OCI-LY7 (cell line): ENCODE measurements at regions not wholly inside any gene's neighbourhood (a gene's known extent, or its start where the extent isn't known, plus 50 kb on each side); places are given as distances from the start of the nearest gene placed in this dataset.

Source experiments
- BruUV-seq: library from RNA; stranded (reverse); fragments of 400-500 nt; replicated peaks from 2 replicates; lab custom pipeline; 2021; lab: Mats Ljungman, UMichigan
- CTCF ChIA-PET: fragments of 300-600 bp; sonication (Branson Sonifier 250); formaldehyde crosslinking; loops from one replicate; lab custom pipeline; 2022; ENCODE audit warnings: antibody characterized with exemption; ENCODE audit not compliant: unreplicated experiment; lab: Charles Lee
- POLR2A ChIA-PET: fragments of 300-600 bp; sonication (Branson Sonifier 250); formaldehyde crosslinking; loops from one replicate; lab custom pipeline; 2022; ENCODE audit warnings: antibody characterized with exemption; lab: Charles Lee
- DNase-seq: peaks from one replicate; pipeline ENCODE4 v3.0.0-alpha.2; 2015; ENCODE audit warnings: low spot score
- H2AFZ ChIP-seq: fragments of 200-600 bp; sonication (generic), shearing (Covaris generic); 2 replicates; pipeline ENCODE4 v1.6.1; 2014; ENCODE audit warnings: mild to moderate bottlenecking, antibody characterized with exemption, low read length, moderate library complexity
- H3K27ac ChIP-seq: fragments of 200-600 bp; sonication (generic); 2 replicates; pipeline ENCODE4 v1.5.1; 2014; ENCODE audit warnings: mixed run types, low read depth, mild to moderate bottlenecking, moderate library complexity, low read length, inconsistent platforms; ENCODE audit not compliant: poor library complexity, severe bottlenecking
- H3K36me3 ChIP-seq: fragments of 200-600 bp; sonication (generic); 2 replicates; pipeline ENCODE4 v1.6.1; 2014; ENCODE audit warnings: mild to moderate bottlenecking, antibody characterized with exemption, low read length, moderate library complexity, mixed read lengths; ENCODE audit not compliant: insufficient read depth
- H3K4me1 ChIP-seq: fragments of 200-600 bp; sonication (generic); 2 replicates; pipeline ENCODE4 v1.5.1; 2014; ENCODE audit warnings: mild to moderate bottlenecking, low read length; ENCODE audit not compliant: insufficient read depth, poor library complexity, severe bottlenecking
- H3K4me2 ChIP-seq: fragments of 200-600 bp; sonication (generic); 2 replicates; pipeline ENCODE4 v1.6.1; 2014; ENCODE audit warnings: mild to moderate bottlenecking, low read length
- H3K4me3 ChIP-seq: fragments of 200-600 bp; sonication (generic); 2 replicates; pipeline ENCODE4 v1.5.1; 2014; ENCODE audit warnings: mild to moderate bottlenecking, low read depth, low read length; ENCODE audit not compliant: poor library complexity, severe bottlenecking
- H3K79me2 ChIP-seq: fragments of 200-600 bp; sonication (generic); 2 replicates; pipeline ENCODE4 v1.6.1; 2016; ENCODE audit warnings: low read depth, mild to moderate bottlenecking, low read length, moderate library complexity, mixed read lengths; ENCODE audit not compliant: insufficient read depth
- H3K9me2 ChIP-seq: fragments of 200-600 bp; sonication (generic); 2 replicates; pipeline ENCODE4 v1.6.1; 2016; ENCODE audit warnings: mild to moderate bottlenecking, low read length, mixed read lengths; ENCODE audit not compliant: insufficient read depth
- H3K9me3 ChIP-seq: fragments of 200-600 bp; sonication (generic); 2 replicates; pipeline ENCODE4 v1.6.1; 2014; ENCODE audit warnings: mild to moderate bottlenecking, mixed run types, low read length, mixed read lengths
- H4K20me1 ChIP-seq: fragments of 200-600 bp; sonication (generic); 2 replicates; pipeline ENCODE4 v1.6.1; 2014; ENCODE audit warnings: mild to moderate bottlenecking, antibody characterized with exemption, low read length, moderate library complexity, mixed read lengths; ENCODE audit not compliant: insufficient read depth
- EZH2phosphoT487 ChIP-seq: fragments of 200-600 bp; sonication (generic); IDR thresholded peaks from 2 replicates; pipeline ENCODE4 v1.6.1; 2018; ENCODE audit warnings: low read depth, borderline replicate concordance, mild to moderate bottlenecking, mixed run types, antibody characterized with exemption, low read length, moderate library complexity, mixed read lengths
- intact Hi-C: fragments of 100-400 bp; cut with micrococcal nuclease; formaldehyde crosslinking; loops from one replicate; pipeline ENCODE4 v1.10.0; 2022; ENCODE audit not compliant: unreplicated experiment
- TF ChIP-seq, protein P1 (sequence below): fragments of 200-600 bp; sonication (generic); conservative IDR thresholded peaks from 2 replicates; pipeline ENCODE4 v1.5.1; 2014; ENCODE audit warnings: mild to moderate bottlenecking, antibody characterized with exemption, low read length, moderate library complexity, mixed read lengths

DNA sequence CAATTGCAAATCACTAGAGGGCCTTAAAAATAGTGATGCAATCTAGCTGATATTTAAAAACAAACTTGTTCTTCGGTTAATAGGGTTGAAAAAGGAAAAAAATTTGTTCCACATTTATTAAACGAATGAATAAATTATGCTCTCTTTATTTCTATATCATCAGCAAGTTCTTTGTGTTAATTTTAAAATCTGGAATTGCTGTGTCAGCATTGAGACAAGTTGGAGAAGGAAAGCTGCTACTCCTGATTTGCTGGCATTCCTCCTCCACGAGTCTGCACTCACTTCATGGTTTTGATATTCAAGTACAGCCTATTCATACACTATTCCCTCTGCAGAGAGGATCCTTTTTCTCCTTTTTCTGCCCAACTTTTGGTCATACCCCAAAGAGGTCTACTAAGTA, 117.6 kb downstream of the MRPL39 start:
- H3K79me2 ChIP-seq, result no peaks in the 10 kb centered on the region

DNA sequence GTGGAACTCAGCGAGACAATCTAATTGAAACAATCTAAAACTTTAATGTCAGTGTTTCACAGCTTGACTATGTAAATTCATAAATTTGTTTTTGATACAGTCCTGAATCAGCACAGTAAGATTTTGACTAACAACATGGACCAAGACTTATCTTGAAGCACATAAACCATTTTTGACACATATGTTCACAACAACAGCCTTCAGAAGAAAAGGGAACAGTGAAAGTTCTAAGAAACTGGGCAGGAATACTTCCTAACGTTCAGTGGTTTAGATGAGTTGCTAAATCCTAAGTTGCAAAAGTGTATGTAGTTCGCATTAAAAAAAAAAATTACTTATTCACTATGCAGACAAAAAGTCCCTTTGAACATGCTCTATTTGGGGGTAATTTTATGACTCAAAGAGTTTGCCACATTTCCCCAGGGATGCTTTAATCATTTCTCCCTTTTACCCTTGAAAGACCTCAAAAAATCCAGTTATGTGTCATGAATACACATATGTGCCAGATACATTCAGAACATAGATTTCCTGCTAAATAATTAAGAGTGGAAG, 120.2 kb downstream of the MRPL39 start:
- H3K4me1 ChIP-seq, result no peaks in the 10 kb centered on the region
- ChIA-PET POLR2A (interaction anchor here (0.6 to 0.7 kb wide), 3 partner anchors 72 to 358 kb away, joined by 3 read pairs; no protein-coding TSS in a partner anchor), CTCF (no interaction called here)
- H2AFZ ChIP-seq, result no peak overlapping the region
- no peak overlapping the region for H3K27ac ChIP-seq
- H3K79me2 ChIP-seq, result no peaks in the 10 kb centered on the region
- no peak overlapping the region for H3K4me3 ChIP-seq
- H3K9me2 ChIP-seq, result no peaks in the 10 kb centered on the region
- no peaks in the 10 kb centered on the region for H3K36me3 ChIP-seq
- no peak overlapping the region for H3K4me2 ChIP-seq
- H4K20me1 ChIP-seq, result no peaks in the 10 kb centered on the region
- H3K9me3 ChIP-seq, result 0 out of 2 replicates have a peak, but pooled peaks cover 10% of the 10 kb centered on the region
- no TSS peak for BruUV-seq
- no peak for DNase-seq
- TF ChIP-seq, protein P1, sequence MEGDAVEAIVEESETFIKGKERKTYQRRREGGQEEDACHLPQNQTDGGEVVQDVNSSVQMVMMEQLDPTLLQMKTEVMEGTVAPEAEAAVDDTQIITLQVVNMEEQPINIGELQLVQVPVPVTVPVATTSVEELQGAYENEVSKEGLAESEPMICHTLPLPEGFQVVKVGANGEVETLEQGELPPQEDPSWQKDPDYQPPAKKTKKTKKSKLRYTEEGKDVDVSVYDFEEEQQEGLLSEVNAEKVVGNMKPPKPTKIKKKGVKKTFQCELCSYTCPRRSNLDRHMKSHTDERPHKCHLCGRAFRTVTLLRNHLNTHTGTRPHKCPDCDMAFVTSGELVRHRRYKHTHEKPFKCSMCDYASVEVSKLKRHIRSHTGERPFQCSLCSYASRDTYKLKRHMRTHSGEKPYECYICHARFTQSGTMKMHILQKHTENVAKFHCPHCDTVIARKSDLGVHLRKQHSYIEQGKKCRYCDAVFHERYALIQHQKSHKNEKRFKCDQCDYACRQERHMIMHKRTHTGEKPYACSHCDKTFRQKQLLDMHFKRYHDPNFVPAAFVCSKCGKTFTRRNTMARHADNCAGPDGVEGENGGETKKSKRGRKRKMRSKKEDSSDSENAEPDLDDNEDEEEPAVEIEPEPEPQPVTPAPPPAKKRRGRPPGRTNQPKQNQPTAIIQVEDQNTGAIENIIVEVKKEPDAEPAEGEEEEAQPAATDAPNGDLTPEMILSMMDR, result no peak
- no peak for TF ChIP-seq EZH2phosphoT487
- intact Hi-C loops, result no loop called here

More for the DNA sequence above, 117.6 kb downstream of the MRPL39 start:
- Histone ChIP-seq H3K9me3 (no peaks in the 10 kb centered on the region), H4K20me1 (no peaks in the 10 kb centered on the region), H3K4me3 (no peak overlapping the region), H3K4me1 (peaks cover under 1% of the 10 kb centered on the region), H2AFZ (no peak overlapping the region), H3K9me2 (no peaks in the 10 kb centered on the region), H3K4me2 (no peak overlapping the region), H3K36me3 (no peaks in the 10 kb centered on the region), H3K27ac (no peak overlapping the region)
- no peak for DNase-seq
- ChIA-PET POLR2A (interaction anchor here (1.1 to 1.2 kb wide), 2 partner anchors 8 to 12 kb away, joined by 3 to 5 read pairs; no protein-coding TSS in a partner anchor), CTCF (no interaction called here)
- TF ChIP-seq EZH2phosphoT487, result no peak
- TF ChIP-seq, protein P1, result no peak
- BruUV-seq, result no TSS peak
- intact Hi-C loops, result no loop called here

DNA sequence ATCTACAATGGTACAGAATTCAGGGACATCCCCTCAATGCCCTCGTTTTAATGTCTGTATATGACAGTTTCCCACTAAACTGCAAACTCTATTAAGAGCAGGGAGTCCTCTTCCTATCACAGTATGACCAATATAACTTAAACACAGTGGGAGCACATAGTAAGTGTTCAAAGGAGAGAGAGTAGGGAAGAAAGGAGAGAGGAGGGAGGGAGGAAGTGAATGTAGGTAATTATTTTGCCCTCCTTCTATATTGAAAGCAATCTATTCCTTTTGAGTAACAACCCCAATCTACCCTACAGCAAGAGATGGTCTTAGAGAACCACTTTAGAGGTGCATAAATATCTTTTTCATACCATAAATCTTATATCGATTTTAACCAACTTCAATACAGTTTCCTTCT, 121.4 kb downstream of the MRPL39 start:
- no peaks in the 10 kb centered on the region for H4K20me1 ChIP-seq
- H3K36me3 ChIP-seq, result no peaks in the 10 kb centered on the region
- H3K4me2 ChIP-seq, result no peak overlapping the region
- ChIA-PET POLR2A (no interaction called here), CTCF (no interaction called here)
- H3K9me2 ChIP-seq, result no peaks in the 10 kb centered on the region
- no peak overlapping the region for H2AFZ ChIP-seq
- H3K27ac ChIP-seq, result no peak overlapping the region
- H3K4me3 ChIP-seq, result no peak overlapping the region
- H3K9me3 ChIP-seq, result peaks cover 18% of the 10 kb centered on the region; the same call in 1 of the 2 replicates
- no peaks in the 10 kb centered on the region for H3K79me2 ChIP-seq
- no TSS peak for BruUV-seq
- DNase-seq, result no peak
- H3K4me1 ChIP-seq, result no peaks in the 10 kb centered on the region
- intact Hi-C loops, result no loop called here
- TF ChIP-seq, protein P1, result no peak
- TF ChIP-seq EZH2phosphoT487, result no peak
